HL-60 (cell line): ENCODE measurements at regions not wholly inside any gene's neighbourhood (a gene's known extent, or its start where the extent isn't known, plus 50 kb on each side); places are given as distances from the start of the nearest gene placed in this dataset.

Source experiments
- DNase-seq, 2 experiments: peaks; one replicate each; pipeline ENCODE4 v3.0.0-alpha.2; 2010 to 2020; ENCODE audit warnings: low read depth in 1 of 2, low spot score in 1 of 2
- H3K27ac ChIP-seq: fragments of 250-450 bp; sonication (Bioruptor Pico); replicated peaks from 2 replicates; pipeline ENCODE4 v1.5.1; 2020; ENCODE audit warnings: mild to moderate bottlenecking, moderate library complexity
- H3K27me3 ChIP-seq: fragments of 250-450 bp; sonication (Bioruptor Pico); 2 replicates; pipeline ENCODE4 v1.5.1; 2021; ENCODE audit warnings: mild to moderate bottlenecking, moderate library complexity; ENCODE audit not compliant: insufficient read depth, poor library complexity, severe bottlenecking
- H3K4me3 ChIP-seq: replicated peaks from 2 replicates; pipeline ENCODE4 v1.5.1; 2011; ENCODE audit warnings: mild to moderate bottlenecking, control low read depth, low read length; ENCODE audit not compliant: insufficient read depth
- GABPA ChIP-seq: IDR thresholded peaks from 2 replicates; pipeline ENCODE4 v1.6.1; 2012; ENCODE audit warnings: low read depth
- POLR2AphosphoS5 ChIP-seq: IDR thresholded peaks from 2 replicates; pipeline ENCODE4 v1.6.1; 2012; ENCODE audit warnings: low read depth
- SPI1 ChIP-seq: IDR thresholded peaks from 2 replicates; pipeline ENCODE4 v1.6.1; 2012; ENCODE audit warnings: low read depth, mild to moderate bottlenecking, borderline replicate concordance
- TF ChIP-seq, protein P1 (sequence below): IDR thresholded peaks from one replicate; pipeline ENCODE4 v1.5.1; 2011; ENCODE audit warnings: low read length, control low read depth, inconsistent platforms; ENCODE audit not compliant: insufficient read depth
- TF ChIP-seq, protein P2 (sequence below): IDR thresholded peaks from 2 replicates; pipeline ENCODE4 v1.6.1; 2012; ENCODE audit warnings: low read depth; ENCODE audit not compliant: insufficient replicate concordance

DNA sequence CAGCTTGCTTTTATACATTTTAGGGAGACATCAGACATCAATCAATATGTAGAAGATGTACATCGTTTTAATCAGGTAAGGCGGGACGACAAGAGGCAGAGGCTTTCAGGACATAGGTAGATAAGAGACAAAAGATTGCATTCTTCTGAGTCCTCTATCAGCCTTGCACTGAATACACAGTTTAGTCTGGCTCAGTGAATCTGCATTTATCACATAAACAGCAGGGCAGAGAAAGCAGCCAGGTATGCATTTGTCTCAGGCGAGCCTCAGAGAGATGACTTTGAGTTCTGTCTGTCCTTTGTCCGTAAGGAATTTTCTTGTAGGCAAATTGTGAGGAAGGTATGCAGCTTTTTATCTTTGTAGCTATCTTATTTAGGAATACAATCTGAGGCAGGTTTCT lies 202.8 kb upstream of the TAS2R1 start:
- Histone ChIP-seq H3K27me3 (no peaks in the 10 kb centered on the region), H3K4me3 (no peak overlapping the region), H3K27ac (no peak overlapping the region)
- DNase-seq: no peak
- TF ChIP-seq POLR2AphosphoS5: no peak
- TF ChIP-seq, protein P1, sequence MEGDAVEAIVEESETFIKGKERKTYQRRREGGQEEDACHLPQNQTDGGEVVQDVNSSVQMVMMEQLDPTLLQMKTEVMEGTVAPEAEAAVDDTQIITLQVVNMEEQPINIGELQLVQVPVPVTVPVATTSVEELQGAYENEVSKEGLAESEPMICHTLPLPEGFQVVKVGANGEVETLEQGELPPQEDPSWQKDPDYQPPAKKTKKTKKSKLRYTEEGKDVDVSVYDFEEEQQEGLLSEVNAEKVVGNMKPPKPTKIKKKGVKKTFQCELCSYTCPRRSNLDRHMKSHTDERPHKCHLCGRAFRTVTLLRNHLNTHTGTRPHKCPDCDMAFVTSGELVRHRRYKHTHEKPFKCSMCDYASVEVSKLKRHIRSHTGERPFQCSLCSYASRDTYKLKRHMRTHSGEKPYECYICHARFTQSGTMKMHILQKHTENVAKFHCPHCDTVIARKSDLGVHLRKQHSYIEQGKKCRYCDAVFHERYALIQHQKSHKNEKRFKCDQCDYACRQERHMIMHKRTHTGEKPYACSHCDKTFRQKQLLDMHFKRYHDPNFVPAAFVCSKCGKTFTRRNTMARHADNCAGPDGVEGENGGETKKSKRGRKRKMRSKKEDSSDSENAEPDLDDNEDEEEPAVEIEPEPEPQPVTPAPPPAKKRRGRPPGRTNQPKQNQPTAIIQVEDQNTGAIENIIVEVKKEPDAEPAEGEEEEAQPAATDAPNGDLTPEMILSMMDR: no peak
- TF ChIP-seq, protein P2, sequence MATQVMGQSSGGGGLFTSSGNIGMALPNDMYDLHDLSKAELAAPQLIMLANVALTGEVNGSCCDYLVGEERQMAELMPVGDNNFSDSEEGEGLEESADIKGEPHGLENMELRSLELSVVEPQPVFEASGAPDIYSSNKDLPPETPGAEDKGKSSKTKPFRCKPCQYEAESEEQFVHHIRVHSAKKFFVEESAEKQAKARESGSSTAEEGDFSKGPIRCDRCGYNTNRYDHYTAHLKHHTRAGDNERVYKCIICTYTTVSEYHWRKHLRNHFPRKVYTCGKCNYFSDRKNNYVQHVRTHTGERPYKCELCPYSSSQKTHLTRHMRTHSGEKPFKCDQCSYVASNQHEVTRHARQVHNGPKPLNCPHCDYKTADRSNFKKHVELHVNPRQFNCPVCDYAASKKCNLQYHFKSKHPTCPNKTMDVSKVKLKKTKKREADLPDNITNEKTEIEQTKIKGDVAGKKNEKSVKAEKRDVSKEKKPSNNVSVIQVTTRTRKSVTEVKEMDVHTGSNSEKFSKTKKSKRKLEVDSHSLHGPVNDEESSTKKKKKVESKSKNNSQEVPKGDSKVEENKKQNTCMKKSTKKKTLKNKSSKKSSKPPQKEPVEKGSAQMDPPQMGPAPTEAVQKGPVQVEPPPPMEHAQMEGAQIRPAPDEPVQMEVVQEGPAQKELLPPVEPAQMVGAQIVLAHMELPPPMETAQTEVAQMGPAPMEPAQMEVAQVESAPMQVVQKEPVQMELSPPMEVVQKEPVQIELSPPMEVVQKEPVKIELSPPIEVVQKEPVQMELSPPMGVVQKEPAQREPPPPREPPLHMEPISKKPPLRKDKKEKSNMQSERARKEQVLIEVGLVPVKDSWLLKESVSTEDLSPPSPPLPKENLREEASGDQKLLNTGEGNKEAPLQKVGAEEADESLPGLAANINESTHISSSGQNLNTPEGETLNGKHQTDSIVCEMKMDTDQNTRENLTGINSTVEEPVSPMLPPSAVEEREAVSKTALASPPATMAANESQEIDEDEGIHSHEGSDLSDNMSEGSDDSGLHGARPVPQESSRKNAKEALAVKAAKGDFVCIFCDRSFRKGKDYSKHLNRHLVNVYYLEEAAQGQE: no peak
- no peak for TF ChIP-seq GABPA
- no peak for TF ChIP-seq SPI1

DNA sequence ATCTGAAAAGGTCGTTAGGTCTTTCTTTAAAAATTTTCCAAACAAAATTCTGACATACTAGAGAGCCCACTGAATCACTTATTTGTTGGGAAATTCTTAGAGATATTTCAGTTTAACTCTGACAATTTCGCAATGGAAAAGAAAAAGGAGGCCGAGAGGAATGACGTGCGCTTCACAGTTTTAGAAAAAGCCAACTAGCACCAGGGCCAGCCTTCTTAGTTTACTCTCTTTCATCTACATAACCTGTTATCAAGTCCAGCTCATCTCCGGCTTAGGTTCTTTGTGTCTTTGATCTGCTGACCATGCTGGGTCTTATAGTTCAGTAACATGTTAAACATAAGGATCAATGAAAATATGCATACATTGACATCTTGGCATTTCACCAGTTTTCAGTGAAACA lies 201.7 kb upstream of the TAS2R1 start:
- Histone ChIP-seq H3K27ac (no peak overlapping the region), H3K27me3 (no peaks in the 10 kb centered on the region), H3K4me3 (no peak overlapping the region)
- TF ChIP-seq, protein P1: no peak
- TF ChIP-seq, protein P2: no peak
- TF ChIP-seq POLR2AphosphoS5 (no peak), SPI1 (no peak), GABPA (no peak)
- no peak for DNase-seq

DNA sequence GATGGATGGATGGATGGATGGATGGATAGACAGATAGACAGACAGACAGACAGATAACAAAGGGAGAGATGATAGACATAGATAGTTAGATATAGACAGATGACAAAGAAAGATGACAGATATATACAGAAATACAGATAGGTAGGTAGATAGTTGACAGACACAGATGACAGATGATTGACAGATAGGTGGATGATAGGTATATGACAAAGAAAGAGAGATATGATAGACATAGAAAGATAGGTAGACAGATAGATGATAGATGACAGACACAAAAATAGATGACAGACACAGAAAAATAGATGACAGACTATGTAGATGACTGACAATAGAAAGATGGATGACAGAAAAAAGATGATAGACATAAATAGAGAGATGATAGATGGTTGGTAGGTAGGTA lies 200.0 kb upstream of the TAS2R1 start:
- DNase-seq: no peak
- TF ChIP-seq, protein P1: no peak
- TF ChIP-seq GABPA: no peak
- TF ChIP-seq, protein P2: no peak
- TF ChIP-seq SPI1: no peak
- no peak for TF ChIP-seq POLR2AphosphoS5
- no peak overlapping the region for H3K4me3 ChIP-seq
- no peaks in the 10 kb centered on the region for H3K27me3 ChIP-seq
- H3K27ac ChIP-seq: no peak overlapping the region
